Stimulated activated CD8-positive, alpha-beta memory T cell treated with anti-CD3 and anti-CD28 coated beads, Interleukin-15, amount 100 ng/mL, for 4 hours (primary cell): ENCODE measurements at regions not wholly inside any gene's neighbourhood (a gene's known extent, or its start where the extent isn't known, plus 50 kb on each side); places are given as distances from the start of the nearest gene placed in this dataset.

ENCODE experiments used
- DNase-seq, 2 donors: peaks; one replicate each; pipeline ENCODE4 v3.0.0-alpha.2; 2020; ENCODE audit warnings: low read depth in 2 of 2

GRCh38 chr18:39938676-39939608 lies 2016.1 kb upstream of the PIK3C3 start:
- DNase-seq, result no peak

- no peak for DNase-seq
Observed at GRCh38 chr18:39935598-39935997, 2019.4 kb upstream of the PIK3C3 start.

- no peak for DNase-seq
Observed at GRCh38 chr18:39918847-39919246, 2036.2 kb upstream of the PIK3C3 start.

GRCh38 chr18:39913672-39914366 lies 2041.2 kb upstream of the PIK3C3 start:
- DNase-seq, result no peak

GRCh38 chr18:39911716-39912115 lies 2043.3 kb upstream of the PIK3C3 start:
- no peak for DNase-seq

- DNase-seq, result no peak
Observed at GRCh38 chr18:39909706-39910105, 2045.3 kb upstream of the PIK3C3 start.

GRCh38 chr18:39886136-39886535 lies 2068.9 kb upstream of the PIK3C3 start:
- DNase-seq, result no peak

- DNase-seq, result no peak
Observed at GRCh38 chr18:39872651-39873050, 2082.4 kb upstream of the PIK3C3 start.

GRCh38 chr18:39871961-39872360 lies 2083.1 kb upstream of the PIK3C3 start:
- DNase-seq, result no peak

- DNase-seq, result no peak
Observed at GRCh38 chr18:39870591-39870990, 2084.4 kb upstream of the PIK3C3 start.

GRCh38 chr18:39863916-39864315 lies 2091.1 kb upstream of the PIK3C3 start:
- DNase-seq, result no peak

GRCh38 chr18:39862341-39862740 lies 2092.7 kb upstream of the PIK3C3 start:
- no peak for DNase-seq

- DNase-seq, result no peak
Observed at GRCh38 chr18:39854291-39854690, 2100.7 kb upstream of the PIK3C3 start.

- DNase-seq, result no peak
Observed at GRCh38 chr18:39846265-39846664, 2108.8 kb upstream of the PIK3C3 start.

- DNase-seq, result no peak
Observed at GRCh38 chr18:39845631-39846030, 2109.4 kb upstream of the PIK3C3 start.

GRCh38 chr18:39845106-39845505 lies 2109.9 kb upstream of the PIK3C3 start:
- no peak for DNase-seq

GRCh38 chr18:39843546-39843945 lies 2111.5 kb upstream of the PIK3C3 start:
- DNase-seq, result no peak

- no peak for DNase-seq
Observed at GRCh38 chr18:39842366-39842914, 2112.6 kb upstream of the PIK3C3 start.

GRCh38 chr18:39841482-39842365 lies 2113.3 kb upstream of the PIK3C3 start:
- DNase-seq, result no peak

GRCh38 chr18:39840856-39841481 lies 2114.1 kb upstream of the PIK3C3 start:
- no peak for DNase-seq

GRCh38 chr18:39840406-39840805 lies 2114.6 kb upstream of the PIK3C3 start:
- no peak for DNase-seq
